ENCODE measurements at regions not wholly inside any gene's neighbourhood (a gene's known extent, or its start where the extent isn't known, plus 50 kb on each side); places are given as distances from the start of the nearest gene placed in this dataset.

- no peak for TF ChIP-seq POLR2AphosphoS5 (IDR thresholded peaks at IDR 0.05)
- TF ChIP-seq CTCF (IDR thresholded peaks at IDR 0.05): no peak
Observed at GRCh38 chr4:62495032-62495431, 1294.9 kb downstream of the ADGRL3 start.

Measured in prostate gland (tissue), 2 donors.